Uterus (tissue), 2 donors: ENCODE measurements at regions not wholly inside any gene's neighbourhood (a gene's known extent, or its start where the extent isn't known, plus 50 kb on each side); places are given as distances from the start of the nearest gene placed in this dataset.

ENCODE experiments used
- CTCF ChIP-seq, 4 experiments: fragments of 200-600 bp in 2 of 4; fragments of 450-650 bp in 2 of 4; sonication (generic) in 2 of 4; IDR thresholded peaks; one replicate each; pipeline ENCODE4 v1.5.1; 2016 to 2019; ENCODE audit warnings: antibody characterized with exemption in 4 of 4, mild to moderate bottlenecking in 2 of 4, moderate library complexity in 1 of 4
- POLR2A ChIP-seq, 2 donors: fragments of 450-650 bp; IDR thresholded peaks; one replicate each; pipeline ENCODE4 v1.6.1; 2016; ENCODE audit warnings: antibody characterized with exemption in 2 of 2, mild to moderate bottlenecking in 1 of 2, moderate library complexity in 1 of 2

DNA sequence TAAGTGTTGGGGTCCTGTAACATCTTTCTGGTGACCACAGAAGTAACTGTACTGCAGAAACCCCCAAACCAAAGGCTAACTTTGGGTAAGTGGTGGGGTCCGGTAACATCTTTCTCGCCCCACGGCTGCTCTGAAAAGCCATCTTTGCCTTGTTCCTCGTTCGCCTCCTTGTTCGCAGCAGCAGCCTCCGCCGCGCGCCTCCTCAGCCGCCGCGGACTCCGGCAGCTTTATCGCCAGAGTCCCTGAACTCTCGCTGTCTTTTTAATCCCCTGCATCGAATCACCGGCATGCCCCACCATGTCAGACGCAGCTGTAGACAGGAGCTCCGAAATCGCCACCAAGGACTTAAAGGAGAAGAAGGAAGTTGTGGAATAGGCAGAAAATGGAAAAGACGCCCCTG, 316.8 kb downstream of the TUSC7 start:
- TF ChIP-seq CTCF (IDR thresholded peaks at IDR 0.05) (no peak), POLR2A (IDR thresholded peaks at IDR 0.05) (no peak)
